ENCODE measurements at regions not wholly inside any gene's neighbourhood (a gene's known extent, or its start where the extent isn't known, plus 50 kb on each side); places are given as distances from the start of the nearest gene placed in this dataset.

- H3K9me3 ChIP-seq, result no peaks in the 10 kb centered on the region
- H3K36me3 ChIP-seq, result no peaks in the 10 kb centered on the region
- no peak for DNase-seq
- H3K4me3 ChIP-seq, result no peak overlapping the region
- TF ChIP-seq CTCF (IDR thresholded peaks at IDR 0.05) (no peak), POLR2A (IDR thresholded peaks at IDR 0.05) (no peak)
- no peak overlapping the region for H3K27ac ChIP-seq
- no peaks in the 10 kb centered on the region for H3K4me1 ChIP-seq
- no peaks in the 10 kb centered on the region for H3K27me3 ChIP-seq
Measured at GRCh38 chr21:18060402-18060801, 184.2 kb upstream of the CHODL start.

GRCh38 chr21:18058731-18059398, 185.8 kb upstream of the CHODL start:
- TF ChIP-seq POLR2A (IDR thresholded peaks at IDR 0.05) (no peak), CTCF (IDR thresholded peaks at IDR 0.05) (no peak)
- DNase-seq, result no peak
- Histone ChIP-seq H3K27me3 (no peaks in the 10 kb centered on the region), H3K9me3 (no peaks in the 10 kb centered on the region), H3K4me3 (no peak overlapping the region), H3K4me1 (no peaks in the 10 kb centered on the region), H3K36me3 (no peaks in the 10 kb centered on the region), H3K27ac (no peak overlapping the region)

- no peaks in the 10 kb centered on the region for H3K4me1 ChIP-seq
- no peak for DNase-seq
- no peaks in the 10 kb centered on the region for H3K36me3 ChIP-seq
- H3K27me3 ChIP-seq, result no peaks in the 10 kb centered on the region
- H3K9me3 ChIP-seq, result no peaks in the 10 kb centered on the region
- H3K27ac ChIP-seq, result no peak overlapping the region
- H3K4me3 ChIP-seq, result no peak overlapping the region
- TF ChIP-seq POLR2A (IDR thresholded peaks at IDR 0.05) (no peak), CTCF (IDR thresholded peaks at IDR 0.05) (no peak)
Measured at GRCh38 chr21:18053151-18053550, 191.5 kb upstream of the CHODL start.

GRCh38 chr21:18049461-18049860, 195.2 kb upstream of the CHODL start:
- no peak for DNase-seq
- Histone ChIP-seq H3K4me3 (no peak overlapping the region), H3K27ac (no peak overlapping the region), H3K36me3 (no peaks in the 10 kb centered on the region), H3K4me1 (no peaks in the 10 kb centered on the region), H3K27me3 (no peaks in the 10 kb centered on the region), H3K9me3 (no peaks in the 10 kb centered on the region)
- TF ChIP-seq CTCF (IDR thresholded peaks at IDR 0.05) (no peak), POLR2A (IDR thresholded peaks at IDR 0.05) (no peak)

GRCh38 chr21:18041012-18041411, 203.6 kb upstream of the CHODL start:
- Histone ChIP-seq H3K27ac (no peak overlapping the region), H3K27me3 (no peaks in the 10 kb centered on the region), H3K4me3 (no peak overlapping the region), H3K36me3 (no peaks in the 10 kb centered on the region), H3K4me1 (no peaks in the 10 kb centered on the region), H3K9me3 (no peaks in the 10 kb centered on the region)
- TF ChIP-seq POLR2A (IDR thresholded peaks at IDR 0.05) (no peak), CTCF (IDR thresholded peaks at IDR 0.05) (peak in 3 of 6 experiments; percentile 7 to 17 (median 14))
- DNase-seq, result no peak

GRCh38 chr21:18030248-18030647, 211.1 kb upstream of the C21orf91 start:
- H3K27me3 ChIP-seq, result no peaks in the 10 kb centered on the region
- H3K36me3 ChIP-seq, result no peaks in the 10 kb centered on the region
- DNase-seq, result no peak
- no peak overlapping the region for H3K27ac ChIP-seq
- peaks cover 0 to 2% (median 0%) of the 10 kb centered on the region in 4 donors for H3K9me3 ChIP-seq
- H3K4me3 ChIP-seq, result no peak overlapping the region
- TF ChIP-seq CTCF (IDR thresholded peaks at IDR 0.05), result no peak
- H3K4me1 ChIP-seq, result no peaks in the 10 kb centered on the region

All from Peyer's patch (tissue), 4 donors.